OCI-LY1 (cell line): ENCODE measurements at regions not wholly inside any gene's neighbourhood (a gene's known extent, or its start where the extent isn't known, plus 50 kb on each side); places are given as distances from the start of the nearest gene placed in this dataset.

Experiments
- H2AFZ ChIP-seq: fragments of 200-600 bp; sonication (generic), shearing (Covaris generic); 2 replicates; pipeline ENCODE4 v1.6.0; 2014; ENCODE audit warnings: antibody characterized with exemption, mild to moderate bottlenecking, low read length
- H3F3A ChIP-seq: fragments of 200-600 bp; sonication (generic), shearing (Covaris generic); 2 replicates; pipeline ENCODE4 v1.6.0; 2014; ENCODE audit warnings: mild to moderate bottlenecking, antibody characterized with exemption, low read length, moderate library complexity; ENCODE audit not compliant: insufficient read depth
- H3K27ac ChIP-seq: fragments of 200-600 bp; sonication (generic); 2 replicates; pipeline ENCODE4 v1.5.1; 2014; ENCODE audit warnings: low read length, mixed run types, mild to moderate bottlenecking, low read depth; ENCODE audit not compliant: poor library complexity, severe bottlenecking
- H3K27me3 ChIP-seq: fragments of 200-600 bp; sonication (generic); 2 replicates; pipeline ENCODE4 v1.6.0; 2014; ENCODE audit warnings: antibody characterized with exemption, mild to moderate bottlenecking, low read length, moderate library complexity; ENCODE audit not compliant: insufficient read depth
- H3K36me3 ChIP-seq: fragments of 200-600 bp; sonication (generic); 2 replicates; pipeline ENCODE4 v1.6.1; 2014; ENCODE audit warnings: mild to moderate bottlenecking, antibody characterized with exemption, low read length, moderate library complexity, mixed read lengths; ENCODE audit not compliant: insufficient read depth
- H3K4me1 ChIP-seq: fragments of 200-600 bp; sonication (generic); 2 replicates; pipeline ENCODE4 v1.5.1; 2014; ENCODE audit warnings: mild to moderate bottlenecking, low read length, moderate library complexity; ENCODE audit not compliant: insufficient read depth, severe bottlenecking
- H3K4me2 ChIP-seq: fragments of 200-600 bp; sonication (generic), shearing (Covaris generic); 2 replicates; pipeline ENCODE4 v1.6.1; 2014; ENCODE audit warnings: low read length
- H3K4me3 ChIP-seq: fragments of 200-600 bp; sonication (generic); 2 replicates; pipeline ENCODE4 v1.5.1; 2014; ENCODE audit warnings: low read length, low read depth, mild to moderate bottlenecking, mixed read lengths; ENCODE audit not compliant: poor library complexity, severe bottlenecking
- H3K79me2 ChIP-seq: fragments of 200-600 bp; shearing (Covaris generic); 2 replicates; pipeline ENCODE4 v1.6.1; 2016; ENCODE audit warnings: mixed run types, low read length, mixed read lengths; ENCODE audit not compliant: insufficient read depth
- H3K9ac ChIP-seq: fragments of 200-600 bp; sonication (generic), shearing (Covaris generic); 2 replicates; pipeline ENCODE4 v1.6.1; 2014; ENCODE audit warnings: mild to moderate bottlenecking, low read length, mixed read lengths
- H3K9me2 ChIP-seq: fragments of 200-600 bp; sonication (generic), shearing (Covaris generic); 2 replicates; pipeline ENCODE4 v1.6.1; 2014; ENCODE audit warnings: low read depth, mild to moderate bottlenecking, low read length, mixed read lengths
- H3K9me3 ChIP-seq: fragments of 200-600 bp; shearing (Covaris generic); 2 replicates; pipeline ENCODE4 v1.6.1; 2014; ENCODE audit warnings: low read length, mixed read lengths
- H4K20me1 ChIP-seq: fragments of 200-600 bp; sonication (generic), shearing (Covaris generic); 2 replicates; pipeline ENCODE4 v1.6.0; 2016; ENCODE audit warnings: mild to moderate bottlenecking, low read length; ENCODE audit not compliant: insufficient read depth
- CTCF ChIP-seq: fragments of 200-600 bp; sonication (generic), shearing (Covaris generic); IDR thresholded peaks from 2 replicates; pipeline ENCODE4 v1.5.1; 2017; ENCODE audit warnings: mild to moderate bottlenecking, antibody characterized with exemption, low read length, moderate library complexity, mixed read lengths
- EZH2 ChIP-seq: fragments of 200-600 bp; sonication (generic), shearing (Covaris generic); IDR thresholded peaks from 2 replicates; pipeline ENCODE4 v1.8.0; 2017; ENCODE audit warnings: borderline replicate concordance, mixed run types, mild to moderate bottlenecking, antibody characterized with exemption, low read length, moderate library complexity, mixed read lengths

GRCh38 chr1:238340989-238341388, 450.3 kb upstream of the ZP4 start:
- Histone ChIP-seq H3K4me3 (no peak overlapping the region), H2AFZ (no peak overlapping the region), H3K27me3 (no peaks in the 10 kb centered on the region), H3K4me2 (no peak overlapping the region), H3K9ac (no peak overlapping the region), H3K9me3 (no peaks in the 10 kb centered on the region), H3K9me2 (no peaks in the 10 kb centered on the region), H3K4me1 (no peaks in the 10 kb centered on the region), H3K79me2 (no peaks in the 10 kb centered on the region), H3K27ac (no peak overlapping the region), H4K20me1 (no peaks in the 10 kb centered on the region), H3K36me3 (no peaks in the 10 kb centered on the region), H3F3A (no peaks in the 10 kb centered on the region)
- no peak for TF ChIP-seq CTCF
- no peak for TF ChIP-seq EZH2

DNA sequence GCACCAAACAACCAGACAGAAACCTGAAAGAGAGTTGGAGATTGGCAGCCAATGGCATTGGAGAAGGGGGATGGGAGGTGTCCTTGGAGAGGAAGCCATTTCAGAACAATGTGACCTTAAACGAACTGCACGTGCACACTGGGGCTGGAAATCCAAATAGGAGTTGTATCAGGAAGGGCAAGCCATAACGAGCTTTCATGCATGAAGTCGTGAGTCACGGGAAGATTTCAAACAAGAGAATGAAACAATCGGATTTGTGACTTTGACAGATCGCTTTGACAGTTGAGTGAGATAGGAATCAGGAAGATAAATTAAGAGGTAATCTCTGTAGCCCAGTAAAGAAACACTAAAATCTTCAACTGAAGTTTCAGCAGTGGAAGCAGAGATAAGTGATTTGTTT, 445.8 kb upstream of the ZP4 start:
- no peak for TF ChIP-seq EZH2
- TF ChIP-seq CTCF = no peak
- no peaks in the 10 kb centered on the region for H3K9me2 ChIP-seq
- no peaks in the 10 kb centered on the region for H3K36me3 ChIP-seq
- H3K4me3 ChIP-seq = no peak overlapping the region
- H3K27ac ChIP-seq = no peak overlapping the region
- no peaks in the 10 kb centered on the region for H3K4me1 ChIP-seq
- no peaks in the 10 kb centered on the region for H3K9me3 ChIP-seq
- no peaks in the 10 kb centered on the region for H4K20me1 ChIP-seq
- no peaks in the 10 kb centered on the region for H3F3A ChIP-seq
- H3K27me3 ChIP-seq = no peaks in the 10 kb centered on the region
- H2AFZ ChIP-seq = no peak overlapping the region
- H3K4me2 ChIP-seq = no peak overlapping the region
- no peak overlapping the region for H3K9ac ChIP-seq
- no peaks in the 10 kb centered on the region for H3K79me2 ChIP-seq

DNA sequence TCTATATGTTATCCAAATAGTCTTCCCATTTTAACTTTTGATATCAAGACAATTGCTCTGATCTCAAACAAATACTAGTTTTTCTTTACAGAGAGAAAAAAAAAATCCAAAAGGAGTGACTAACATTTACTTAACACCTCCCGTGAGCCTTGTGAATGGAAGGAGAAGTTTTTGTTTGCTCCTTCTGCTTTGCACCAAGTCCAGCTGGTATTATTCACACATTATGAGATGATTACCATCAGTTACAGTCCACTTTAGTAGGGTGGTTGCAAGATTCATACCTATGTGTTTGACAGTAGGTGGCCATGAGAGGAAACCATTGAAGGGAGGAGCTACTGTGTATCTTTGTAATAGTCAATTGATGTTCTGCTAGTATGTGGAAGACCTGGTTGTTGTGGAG, 443.4 kb upstream of the ZP4 start:
- Histone ChIP-seq H3K4me2 (no peak overlapping the region), H3K36me3 (no peaks in the 10 kb centered on the region), H2AFZ (no peak overlapping the region), H3F3A (no peaks in the 10 kb centered on the region), H3K4me3 (no peak overlapping the region), H3K4me1 (no peaks in the 10 kb centered on the region), H3K27ac (no peak overlapping the region), H3K27me3 (no peaks in the 10 kb centered on the region), H4K20me1 (no peaks in the 10 kb centered on the region), H3K9me3 (no peaks in the 10 kb centered on the region), H3K79me2 (no peaks in the 10 kb centered on the region), H3K9ac (no peak overlapping the region), H3K9me2 (no peaks in the 10 kb centered on the region)
- TF ChIP-seq EZH2 (no peak), CTCF (no peak)
